HL-60 (cell line): ENCODE measurements at regions not wholly inside any gene's neighbourhood (a gene's known extent, or its start where the extent isn't known, plus 50 kb on each side); places are given as distances from the start of the nearest gene placed in this dataset.

Source experiments
- CTCF ChIP-seq: IDR thresholded peaks from one replicate; pipeline ENCODE4 v1.5.1; 2011; ENCODE audit warnings: low read length, control low read depth, inconsistent platforms; ENCODE audit not compliant: insufficient read depth
- GABPA ChIP-seq: IDR thresholded peaks from 2 replicates; pipeline ENCODE4 v1.6.1; 2012; ENCODE audit warnings: low read depth
- POLR2AphosphoS5 ChIP-seq: IDR thresholded peaks from 2 replicates; pipeline ENCODE4 v1.6.1; 2012; ENCODE audit warnings: low read depth
- REST ChIP-seq: IDR thresholded peaks from 2 replicates; pipeline ENCODE4 v1.6.1; 2012; ENCODE audit warnings: low read depth; ENCODE audit not compliant: insufficient replicate concordance
- SPI1 ChIP-seq: IDR thresholded peaks from 2 replicates; pipeline ENCODE4 v1.6.1; 2012; ENCODE audit warnings: low read depth, mild to moderate bottlenecking, borderline replicate concordance

DNA sequence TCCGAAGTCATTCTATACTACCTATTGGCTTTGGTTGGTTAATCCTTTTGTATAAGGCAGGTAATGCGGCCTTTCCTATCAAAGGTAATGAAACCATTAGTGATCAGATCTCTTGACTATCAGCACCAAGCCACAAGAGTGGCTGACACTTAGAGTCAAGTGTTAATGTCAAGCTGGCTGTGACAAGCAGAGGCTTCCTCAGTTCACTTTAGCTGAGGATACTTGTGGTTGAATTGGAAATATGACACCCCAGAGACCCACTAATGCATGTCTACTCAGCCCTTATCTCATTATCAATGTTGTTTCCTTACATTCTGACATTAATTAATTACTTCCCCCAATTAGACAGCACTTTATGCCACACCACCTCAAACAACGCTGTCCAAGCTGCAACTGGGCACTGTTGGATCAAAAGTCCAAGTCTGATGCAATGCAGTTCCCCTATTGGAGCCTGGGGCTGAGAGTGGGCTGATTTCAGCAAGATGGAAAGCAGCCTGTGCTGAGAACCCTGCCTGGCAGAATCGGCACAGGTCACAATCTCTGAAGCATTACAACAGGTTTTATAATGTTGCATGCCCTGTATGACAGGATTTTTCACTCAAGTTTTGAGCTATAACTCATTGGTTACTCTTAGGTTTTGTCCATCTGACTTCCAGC lies 273.5 kb downstream of the COL12A1 start:
- TF ChIP-seq REST (no peak), CTCF (no peak), SPI1 (no peak), POLR2AphosphoS5 (no peak), GABPA (no peak)
